ENCODE measurements at regions not wholly inside any gene's neighbourhood (a gene's known extent, or its start where the extent isn't known, plus 50 kb on each side); places are given as distances from the start of the nearest gene placed in this dataset.

- in situ Hi-C loops (cut with HindIII; ENCODE audit: low sequenced_read_pairs): no loop called here
- no peak overlapping the region for H3K4me3 ChIP-seq (ENCODE audit: low read depth, low read length)
- TF ChIP-seq CTCF (IDR thresholded peaks at IDR 0.05; ENCODE audit: low read depth, low read length): no peak
- DNase-seq (ENCODE audit: low read depth, low spot score): no peak
Measured at GRCh38 chr4:8700531-8700930, 108.0 kb downstream of the CPZ start.

- H3K4me3 ChIP-seq (ENCODE audit: low read depth, low read length): no peak overlapping the region
- in situ Hi-C loops (cut with HindIII; ENCODE audit: low sequenced_read_pairs): no loop called here
- DNase-seq (ENCODE audit: low read depth, low spot score): no peak
- no peak for TF ChIP-seq CTCF (IDR thresholded peaks at IDR 0.05; ENCODE audit: low read depth, low read length)
Measured at GRCh38 chr4:8699479-8700145, 107.0 kb downstream of the CPZ start.

- DNase-seq (ENCODE audit: low read depth, low spot score): no peak
- no peak overlapping the region for H3K4me3 ChIP-seq (ENCODE audit: low read depth, low read length)
- in situ Hi-C loops (cut with HindIII; ENCODE audit: low sequenced_read_pairs): no loop called here
- TF ChIP-seq CTCF (IDR thresholded peaks at IDR 0.05; ENCODE audit: low read depth, low read length): no peak
Measured at GRCh38 chr4:8699063-8699385, 106.5 kb downstream of the CPZ start.

GRCh38 chr4:8698341-8699062, 105.9 kb downstream of the CPZ start:
- DNase-seq (ENCODE audit: low read depth, low spot score): no peak
- TF ChIP-seq CTCF (IDR thresholded peaks at IDR 0.05; ENCODE audit: low read depth, low read length): no peak
- in situ Hi-C loops (cut with HindIII; ENCODE audit: low sequenced_read_pairs): no loop called here
- no peak overlapping the region for H3K4me3 ChIP-seq (ENCODE audit: low read depth, low read length)

- H3K4me3 ChIP-seq (ENCODE audit: low read depth, low read length): no peak overlapping the region
- no peak for TF ChIP-seq CTCF (IDR thresholded peaks at IDR 0.05; ENCODE audit: low read depth, low read length)
- DNase-seq (ENCODE audit: low read depth, low spot score): no peak
- in situ Hi-C loops (cut with HindIII; ENCODE audit: low sequenced_read_pairs): no loop called here
Measured at GRCh38 chr4:8697826-8698225, 105.3 kb downstream of the CPZ start.

- no peak for DNase-seq (ENCODE audit: low read depth, low spot score)
- in situ Hi-C loops (cut with HindIII; ENCODE audit: low sequenced_read_pairs): no loop called here
- H3K4me3 ChIP-seq (ENCODE audit: low read depth, low read length): no peak overlapping the region
- TF ChIP-seq CTCF (IDR thresholded peaks at IDR 0.05; ENCODE audit: low read depth, low read length): no peak
Measured at GRCh38 chr4:8696369-8697127, 104.0 kb downstream of the CPZ start.

Data from astrocyte of the spinal cord (primary cell).